Kidney epithelial cell (primary cell): ENCODE measurements at regions not wholly inside any gene's neighbourhood (a gene's known extent, or its start where the extent isn't known, plus 50 kb on each side); places are given as distances from the start of the nearest gene placed in this dataset.
"Not testable (repeated sequence)": the region's sequence is repeated elsewhere in the genome, so short reads cannot be mapped to it uniquely, and the experiment has no call there.

Experiments
- DNase-seq: peaks from one replicate; pipeline ENCODE4 v3.0.0-alpha.2; 2010; ENCODE audit warnings: low read depth
- H3K27me3 ChIP-seq: 2 replicates; pipeline ENCODE4 v1.6.0; 2011; ENCODE audit warnings: low read length; ENCODE audit not compliant: control insufficient read depth, insufficient read depth
- H3K36me3 ChIP-seq: 2 replicates; pipeline ENCODE4 v1.5.1; 2011; ENCODE audit warnings: low read length; ENCODE audit not compliant: control insufficient read depth, insufficient read depth
- H3K4me3 ChIP-seq: 2 replicates; pipeline ENCODE4 v1.5.1; 2011; ENCODE audit warnings: low read depth, mild to moderate bottlenecking, control low read depth, low read length
- TF ChIP-seq, protein P1 (sequence below): IDR thresholded peaks from 2 replicates; pipeline ENCODE4 v1.5.1; 2011; ENCODE audit warnings: mild to moderate bottlenecking, moderate library complexity, low read length, control low read depth, inconsistent platforms; ENCODE audit not compliant: insufficient read depth, poor library complexity, severe bottlenecking

GRCh38 chr7:91720260-91720937, 160.1 kb downstream of the MTERF1 start:
- Histone ChIP-seq H3K4me3 (no peak overlapping the region), H3K27me3 (no peaks in the 10 kb centered on the region), H3K36me3 (no peaks in the 10 kb centered on the region)
- no peak for DNase-seq
- TF ChIP-seq, protein P1, sequence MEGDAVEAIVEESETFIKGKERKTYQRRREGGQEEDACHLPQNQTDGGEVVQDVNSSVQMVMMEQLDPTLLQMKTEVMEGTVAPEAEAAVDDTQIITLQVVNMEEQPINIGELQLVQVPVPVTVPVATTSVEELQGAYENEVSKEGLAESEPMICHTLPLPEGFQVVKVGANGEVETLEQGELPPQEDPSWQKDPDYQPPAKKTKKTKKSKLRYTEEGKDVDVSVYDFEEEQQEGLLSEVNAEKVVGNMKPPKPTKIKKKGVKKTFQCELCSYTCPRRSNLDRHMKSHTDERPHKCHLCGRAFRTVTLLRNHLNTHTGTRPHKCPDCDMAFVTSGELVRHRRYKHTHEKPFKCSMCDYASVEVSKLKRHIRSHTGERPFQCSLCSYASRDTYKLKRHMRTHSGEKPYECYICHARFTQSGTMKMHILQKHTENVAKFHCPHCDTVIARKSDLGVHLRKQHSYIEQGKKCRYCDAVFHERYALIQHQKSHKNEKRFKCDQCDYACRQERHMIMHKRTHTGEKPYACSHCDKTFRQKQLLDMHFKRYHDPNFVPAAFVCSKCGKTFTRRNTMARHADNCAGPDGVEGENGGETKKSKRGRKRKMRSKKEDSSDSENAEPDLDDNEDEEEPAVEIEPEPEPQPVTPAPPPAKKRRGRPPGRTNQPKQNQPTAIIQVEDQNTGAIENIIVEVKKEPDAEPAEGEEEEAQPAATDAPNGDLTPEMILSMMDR: no peak

- Histone ChIP-seq H3K4me3 (no peak overlapping the region), H3K36me3 (no peaks in the 10 kb centered on the region), H3K27me3 (no peaks in the 10 kb centered on the region)
- no peak for DNase-seq
- TF ChIP-seq, protein P1: no peak
These were observed 157.7 kb downstream of the MTERF1 start for GRCh38 chr7:91722831-91723230.

GRCh38 chr7:91729046-91729445, 151.5 kb downstream of the MTERF1 start:
- not testable (repeated sequence) for H3K36me3 ChIP-seq, H3K4me3 ChIP-seq, DNase-seq, H3K27me3 ChIP-seq

- Histone ChIP-seq H3K4me3 (no peak overlapping the region), H3K27me3 (no peaks in the 10 kb centered on the region), H3K36me3 (no peaks in the 10 kb centered on the region)
- DNase-seq: no peak
- TF ChIP-seq, protein P1: no peak
These were observed 148.5 kb downstream of the MTERF1 start for GRCh38 chr7:91731976-91732375.

- no peak for DNase-seq
- TF ChIP-seq, protein P1: no peak
- no peak overlapping the region for H3K4me3 ChIP-seq
- no peaks in the 10 kb centered on the region for H3K27me3 ChIP-seq
- H3K36me3 ChIP-seq: no peaks in the 10 kb centered on the region
These were observed 131.1 kb downstream of the MTERF1 start for GRCh38 chr7:91749418-91749817.

DNA sequence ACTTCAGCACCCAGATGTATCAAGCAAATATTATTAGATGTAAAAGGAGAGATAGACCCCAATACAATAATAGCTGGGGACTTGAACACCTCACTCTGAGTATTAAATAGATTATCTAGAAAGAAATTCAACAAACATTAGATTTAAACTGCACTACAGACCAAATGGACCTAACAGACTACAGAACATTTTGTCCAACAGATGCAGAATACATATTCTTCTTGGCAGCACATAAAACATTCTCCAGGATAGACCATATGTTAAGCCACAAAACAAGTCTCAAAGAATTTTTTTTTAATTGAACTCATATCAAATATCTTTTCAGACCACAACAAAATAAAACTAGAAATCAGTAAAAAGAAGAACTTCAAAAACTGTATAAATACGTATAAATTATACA, 130.4 kb downstream of the MTERF1 start:
- TF ChIP-seq, protein P1: no peak
- Histone ChIP-seq H3K4me3 (no peak overlapping the region), H3K36me3 (no peaks in the 10 kb centered on the region), H3K27me3 (no peaks in the 10 kb centered on the region)
- no peak for DNase-seq
